Tibial artery (tissue), 4 donors: ENCODE measurements at regions not wholly inside any gene's neighbourhood (a gene's known extent, or its start where the extent isn't known, plus 50 kb on each side); places are given as distances from the start of the nearest gene placed in this dataset.

Source experiments
- DNase-seq, 2 donors: peaks; one replicate each; pipeline ENCODE4 v3.0.0-alpha.2; 2019
- H3K27ac ChIP-seq, 2 donors: fragments of 200-600 bp; sonication (generic) in 1 of 2; 1 replicate in 1 of 2; 2 replicates in 1 of 2; pipeline ENCODE4 v1.5.1; 2018 to 2019; ENCODE audit warnings: mild to moderate bottlenecking in 1 of 2
- H3K27me3 ChIP-seq, 2 donors: fragments of 200-600 bp; sonication (generic) in 1 of 2; one replicate each; pipeline versions ENCODE4 v1.5.1 to v1.6.0; 2016 to 2019
- H3K36me3 ChIP-seq, 3 donors: fragments of 200-600 bp; sonication (generic) in 2 of 3; one replicate each; pipeline ENCODE4 v1.5.1; 2016 to 2019; ENCODE audit warnings: mild to moderate bottlenecking in 2 of 3
- H3K4me1 ChIP-seq, 4 donors: fragments of 200-600 bp; sonication (generic) in 2 of 4; 1 replicate in 3 of 4; 2 replicates in 1 of 4; pipeline ENCODE4 v1.5.1; 2016 to 2019
- H3K4me3 ChIP-seq, 2 donors: fragments of 200-600 bp; sonication (generic) in 1 of 2; 1 replicate in 1 of 2; 2 replicates in 1 of 2; pipeline ENCODE4 v1.5.1; 2018 to 2019; ENCODE audit warnings: mild to moderate bottlenecking in 2 of 2
- H3K9me3 ChIP-seq, 3 donors: fragments of 200-600 bp; sonication (generic) in 1 of 3; one replicate each; pipeline ENCODE4 v1.5.1; 2016 to 2019
- intact Hi-C: fragments of 100-400 bp; cut with DNase I; formaldehyde crosslinking; loops from one replicate; pipeline ENCODE4 v1.15.0; 2023; ENCODE audit warnings: low total_unique reads
- TF ChIP-seq, protein P1 (sequence below), 2 experiments: fragments of 200-600 bp in 1 of 2; fragments of 450-650 bp in 1 of 2; IDR thresholded peaks; one replicate each; pipeline ENCODE4 v1.5.1; 2017 to 2019; ENCODE audit warnings: antibody characterized with exemption in 2 of 2, mild to moderate bottlenecking in 1 of 2, moderate library complexity in 1 of 2

DNA sequence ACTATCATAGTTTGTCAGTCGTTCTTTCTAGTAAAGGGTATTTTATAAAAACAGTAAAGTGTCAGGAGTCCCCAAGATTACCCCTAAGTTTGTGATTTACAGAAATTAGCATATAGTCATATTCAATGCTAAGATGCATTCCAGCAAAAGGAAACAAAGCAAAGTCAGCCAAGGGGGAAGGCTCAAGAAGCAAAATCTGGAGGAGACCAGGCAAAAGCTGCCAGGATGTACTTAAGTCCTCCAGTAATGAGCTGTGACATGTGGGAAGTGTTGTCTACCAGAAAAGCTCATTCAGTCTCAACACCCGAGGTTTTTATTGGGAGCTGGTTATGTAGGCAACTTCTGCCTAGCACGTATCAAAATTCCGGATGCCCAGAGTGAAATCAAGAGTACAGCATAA is 373.4 kb upstream of the TMPRSS15 start:
- Histone ChIP-seq H3K27me3 (no peaks in the 10 kb centered on the region), H3K27ac (no peak overlapping the region), H3K9me3 (no peaks in the 10 kb centered on the region), H3K4me3 (no peak overlapping the region), H3K36me3 (no peaks in the 10 kb centered on the region), H3K4me1 (peaks cover 0 to 22% (median 0%) of the 10 kb centered on the region in 4 donors)
- TF ChIP-seq, protein P1, sequence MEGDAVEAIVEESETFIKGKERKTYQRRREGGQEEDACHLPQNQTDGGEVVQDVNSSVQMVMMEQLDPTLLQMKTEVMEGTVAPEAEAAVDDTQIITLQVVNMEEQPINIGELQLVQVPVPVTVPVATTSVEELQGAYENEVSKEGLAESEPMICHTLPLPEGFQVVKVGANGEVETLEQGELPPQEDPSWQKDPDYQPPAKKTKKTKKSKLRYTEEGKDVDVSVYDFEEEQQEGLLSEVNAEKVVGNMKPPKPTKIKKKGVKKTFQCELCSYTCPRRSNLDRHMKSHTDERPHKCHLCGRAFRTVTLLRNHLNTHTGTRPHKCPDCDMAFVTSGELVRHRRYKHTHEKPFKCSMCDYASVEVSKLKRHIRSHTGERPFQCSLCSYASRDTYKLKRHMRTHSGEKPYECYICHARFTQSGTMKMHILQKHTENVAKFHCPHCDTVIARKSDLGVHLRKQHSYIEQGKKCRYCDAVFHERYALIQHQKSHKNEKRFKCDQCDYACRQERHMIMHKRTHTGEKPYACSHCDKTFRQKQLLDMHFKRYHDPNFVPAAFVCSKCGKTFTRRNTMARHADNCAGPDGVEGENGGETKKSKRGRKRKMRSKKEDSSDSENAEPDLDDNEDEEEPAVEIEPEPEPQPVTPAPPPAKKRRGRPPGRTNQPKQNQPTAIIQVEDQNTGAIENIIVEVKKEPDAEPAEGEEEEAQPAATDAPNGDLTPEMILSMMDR (IDR thresholded peaks at IDR 0.05), result no peak
- intact Hi-C loops, result no loop called here
- DNase-seq, result no peak

DNA sequence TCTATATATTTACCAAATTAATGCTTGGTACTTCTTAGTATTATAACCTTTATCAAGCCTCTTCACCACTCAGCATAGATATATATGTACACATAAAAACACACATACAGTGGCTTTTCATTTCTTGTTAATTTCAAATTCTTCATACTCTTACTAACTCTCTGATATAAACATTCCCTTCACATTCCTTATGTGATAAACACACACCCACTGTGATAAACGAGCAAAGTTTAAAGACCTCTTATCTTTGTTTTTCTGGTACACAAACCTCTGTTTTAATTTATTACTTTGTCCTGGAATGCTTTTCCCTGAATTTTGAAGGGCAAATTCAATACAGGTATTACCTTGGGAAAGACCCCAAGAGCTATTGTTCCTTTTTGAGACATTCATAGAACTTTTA is 379.1 kb upstream of the TMPRSS15 start:
- H3K27ac ChIP-seq, result no peak overlapping the region
- H3K4me3 ChIP-seq, result no peak overlapping the region
- DNase-seq, result no peak
- no peaks in the 10 kb centered on the region for H3K27me3 ChIP-seq
- intact Hi-C loops, result no loop called here
- no peaks in the 10 kb centered on the region for H3K9me3 ChIP-seq
- H3K36me3 ChIP-seq, result no peaks in the 10 kb centered on the region
- TF ChIP-seq, protein P1 (IDR thresholded peaks at IDR 0.05), result no peak
- no peaks in the 10 kb centered on the region for H3K4me1 ChIP-seq

- TF ChIP-seq, protein P1 (IDR thresholded peaks at IDR 0.05), result peak in 1 of 2 experiments; percentile 10
- no peak for DNase-seq
- Histone ChIP-seq H3K36me3 (no peaks in the 10 kb centered on the region), H3K27ac (no peak overlapping the region), H3K4me3 (no peak overlapping the region), H3K27me3 (no peaks in the 10 kb centered on the region), H3K4me1 (no peaks in the 10 kb centered on the region), H3K9me3 (peaks cover 0 to 6% (median 0%) of the 10 kb centered on the region in 3 donors)
- intact Hi-C loops, result no loop called here
These were observed 397.9 kb upstream of the TMPRSS15 start for GRCh38 chr21:18801468-18801867.

GRCh38 chr21:18803624-18804023 is 400.0 kb upstream of the TMPRSS15 start:
- no peak for DNase-seq
- TF ChIP-seq, protein P1 (IDR thresholded peaks at IDR 0.05), result no peak
- H3K36me3 ChIP-seq, result no peaks in the 10 kb centered on the region
- H3K4me3 ChIP-seq, result no peak overlapping the region
- no peaks in the 10 kb centered on the region for H3K27me3 ChIP-seq
- no peaks in the 10 kb centered on the region for H3K9me3 ChIP-seq
- no peak overlapping the region for H3K27ac ChIP-seq
- H3K4me1 ChIP-seq, result no peaks in the 10 kb centered on the region
- intact Hi-C loops, result no loop called here

- TF ChIP-seq, protein P1 (IDR thresholded peaks at IDR 0.05), result no peak
- Histone ChIP-seq H3K27me3 (no peaks in the 10 kb centered on the region), H3K4me3 (no peak overlapping the region), H3K27ac (no peak overlapping the region), H3K9me3 (no peaks in the 10 kb centered on the region), H3K4me1 (no peaks in the 10 kb centered on the region), H3K36me3 (no peaks in the 10 kb centered on the region)
- intact Hi-C loops, result no loop called here
- no peak for DNase-seq
These were observed 406.6 kb upstream of the TMPRSS15 start for GRCh38 chr21:18810136-18810535.

- no peak overlapping the region for H3K27ac ChIP-seq
- no peak overlapping the region for H3K4me3 ChIP-seq
- no peaks in the 10 kb centered on the region for H3K27me3 ChIP-seq
- H3K9me3 ChIP-seq, result no peaks in the 10 kb centered on the region
- intact Hi-C loops, result no loop called here
- TF ChIP-seq, protein P1 (IDR thresholded peaks at IDR 0.05), result no peak
- no peaks in the 10 kb centered on the region for H3K4me1 ChIP-seq
- H3K36me3 ChIP-seq, result no peaks in the 10 kb centered on the region
- no peak for DNase-seq
These were observed 408.7 kb upstream of the TMPRSS15 start for GRCh38 chr21:18812308-18812707.
